BJ (cell line): ENCODE measurements at regions not wholly inside any gene's neighbourhood (a gene's known extent, or its start where the extent isn't known, plus 50 kb on each side); places are given as distances from the start of the nearest gene placed in this dataset.

Experiments used
- CTCF ChIA-PET: fragments of 350-600 bp; formaldehyde crosslinking; extraction: SDS; loops from one replicate; lab custom pipeline; 2021; ENCODE audit warnings: antibody characterized with exemption, inconsistent platforms; lab: Yijun Ruan, JAX
- POLR2A ChIA-PET: fragments of 300-600 bp; sonication (Branson Sonifier 250); formaldehyde crosslinking; extraction: SDS; loops from one replicate; lab custom pipeline; 2021; ENCODE audit warnings: antibody characterized with exemption; lab: Charles Lee
- DNase-seq: peaks from one replicate; pipeline ENCODE4 v3.0.0-alpha.2; 2011; ENCODE audit warnings: low read depth
- H3K27me3 ChIP-seq: 2 replicates; pipeline ENCODE4 v1.6.0; 2011; ENCODE audit warnings: low read length; ENCODE audit not compliant: control insufficient read depth, insufficient read depth
- H3K36me3 ChIP-seq: 2 replicates; pipeline ENCODE4 v1.5.1; 2011; ENCODE audit warnings: low read length; ENCODE audit not compliant: control insufficient read depth, insufficient read depth
- H3K4me3 ChIP-seq: 2 replicates; pipeline ENCODE4 v1.5.1; 2011; ENCODE audit warnings: low read depth, mild to moderate bottlenecking, control low read depth, low read length
- CTCF ChIP-seq: IDR thresholded peaks from 2 replicates; pipeline ENCODE4 v1.5.1; 2011; ENCODE audit warnings: low read depth, mild to moderate bottlenecking, control low read depth, inconsistent platforms, low read length, moderate library complexity; ENCODE audit not compliant: insufficient read depth

GRCh38 chr9:129440435-129441186, 180.3 kb downstream of the C9orf50 start:
- H3K4me3 ChIP-seq = no peak overlapping the region
- no peaks in the 10 kb centered on the region; the same call in 1 of the 2 replicates for H3K27me3 ChIP-seq
- no peaks in the 10 kb centered on the region for H3K36me3 ChIP-seq
- ChIA-PET CTCF (interaction anchor here (0.6 kb wide), 2 partner anchors 184 to 311 kb away, joined by 3 to 5 read pairs; no protein-coding TSS in a partner anchor), POLR2A (no interaction called here)
- TF ChIP-seq CTCF = no peak
- DNase-seq = no peak

GRCh38 chr9:129439242-129439641, 181.7 kb downstream of the C9orf50 start:
- ChIA-PET POLR2A (no interaction called here), CTCF (no interaction called here)
- Histone ChIP-seq H3K36me3 (no peaks in the 10 kb centered on the region), H3K4me3 (no peak overlapping the region), H3K27me3 (no peaks in the 10 kb centered on the region; the same call in 1 of the 2 replicates)
- no peak for TF ChIP-seq CTCF
- DNase-seq = no peak

GRCh38 chr9:129437626-129438323, 183.1 kb downstream of the C9orf50 start:
- H3K27me3 ChIP-seq = no peaks in the 10 kb centered on the region; the same call in 1 of the 2 replicates
- ChIA-PET CTCF (interaction anchor here (1.0 kb wide), 1 partner anchor 56 kb away, joined by 3 read pairs; no protein-coding TSS in a partner anchor), POLR2A (interaction anchor here (0.5 kb wide), 1 partner anchor 114 kb away, joined by 9 read pairs; no protein-coding TSS in a partner anchor)
- TF ChIP-seq CTCF = no peak; the same call in 1 of the 2 replicates
- H3K36me3 ChIP-seq = no peaks in the 10 kb centered on the region
- H3K4me3 ChIP-seq = peak overlapping the region; percentile 51
- DNase-seq = no peak

- H3K27me3 ChIP-seq = no peaks in the 10 kb centered on the region; the same call in 1 of the 2 replicates
- ChIA-PET POLR2A (interaction anchor here (0.5 kb wide), 1 partner anchor 113 kb away, joined by 9 read pairs; no protein-coding TSS in a partner anchor), CTCF (interaction anchor here (0.7 to 1.4 kb wide), 4 partner anchors 23 to 298 kb away, joined by 3 to 5 read pairs (median 3); no protein-coding TSS in a partner anchor)
- peak overlapping the region; percentile 51 for H3K4me3 ChIP-seq
- no peaks in the 10 kb centered on the region for H3K36me3 ChIP-seq
- no peak for DNase-seq
- no peak for TF ChIP-seq CTCF
These were observed 183.9 kb downstream of the C9orf50 start for GRCh38 chr9:129436751-129437625.
